ENCODE measurements at regions not wholly inside any gene's neighbourhood (a gene's known extent, or its start where the extent isn't known, plus 50 kb on each side); places are given as distances from the start of the nearest gene placed in this dataset.

DNA sequence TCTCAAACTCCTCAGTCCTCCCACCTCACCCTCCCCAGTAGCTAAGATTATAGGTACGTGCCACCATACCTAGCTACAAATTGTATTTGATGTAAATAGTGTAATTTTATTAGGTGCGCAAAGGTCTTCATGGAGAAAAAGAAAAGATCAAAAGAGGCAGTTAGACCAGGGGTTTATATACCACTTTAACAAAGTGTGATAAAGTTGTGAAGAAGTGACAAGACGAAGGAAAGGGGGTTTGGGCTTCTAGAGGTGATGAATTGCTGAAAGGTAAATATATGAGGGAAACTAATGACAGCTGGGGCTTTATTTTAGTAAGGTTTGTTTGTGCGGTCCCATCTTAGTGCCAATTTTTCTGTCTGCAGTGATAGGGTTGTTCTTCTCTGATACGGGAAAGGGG, 105.3 kb downstream of the CD24 start:
- peaks cover 29 to 52% (median 34%) of the 10 kb centered on the region in 3 experiments for H3K36me3 Mint-ChIP-seq (ENCODE audit: insufficient read depth in 1 of 3, low read depth in 3 of 3)

More for the DNA sequence above, 105.3 kb downstream of the CD24 start:
- H3K27me3 Mint-ChIP-seq (ENCODE audit: low read depth) = no peaks in the 10 kb centered on the region
- H2BK15ac ChIP-seq (ENCODE audit: low read depth, low read length) = no peak overlapping the region
- H4K5ac ChIP-seq (ENCODE audit: insufficient read length, low read depth, low read length) = no peak overlapping the region
- H2AK5ac ChIP-seq (ENCODE audit: insufficient read length, low read length) = no peak overlapping the region
- H3K79me1 ChIP-seq (ENCODE audit: insufficient read depth, low read depth, low read length, poor library complexity, severe bottlenecking) = no peaks in the 10 kb centered on the region
- no peak overlapping the region; a peak in 1 of 7 replicates for H3K27ac Mint-ChIP-seq
- no peaks in the 10 kb centered on the region for H3K79me2 ChIP-seq (ENCODE audit: insufficient read depth, low read length)
- no peak overlapping the region for H3K14ac ChIP-seq (ENCODE audit: insufficient read depth, low read length)
- no peaks in the 10 kb centered on the region for H4K20me1 ChIP-seq (ENCODE audit: control insufficient read depth, insufficient read depth, insufficient read length)
- TF ChIP-seq, protein P1, sequence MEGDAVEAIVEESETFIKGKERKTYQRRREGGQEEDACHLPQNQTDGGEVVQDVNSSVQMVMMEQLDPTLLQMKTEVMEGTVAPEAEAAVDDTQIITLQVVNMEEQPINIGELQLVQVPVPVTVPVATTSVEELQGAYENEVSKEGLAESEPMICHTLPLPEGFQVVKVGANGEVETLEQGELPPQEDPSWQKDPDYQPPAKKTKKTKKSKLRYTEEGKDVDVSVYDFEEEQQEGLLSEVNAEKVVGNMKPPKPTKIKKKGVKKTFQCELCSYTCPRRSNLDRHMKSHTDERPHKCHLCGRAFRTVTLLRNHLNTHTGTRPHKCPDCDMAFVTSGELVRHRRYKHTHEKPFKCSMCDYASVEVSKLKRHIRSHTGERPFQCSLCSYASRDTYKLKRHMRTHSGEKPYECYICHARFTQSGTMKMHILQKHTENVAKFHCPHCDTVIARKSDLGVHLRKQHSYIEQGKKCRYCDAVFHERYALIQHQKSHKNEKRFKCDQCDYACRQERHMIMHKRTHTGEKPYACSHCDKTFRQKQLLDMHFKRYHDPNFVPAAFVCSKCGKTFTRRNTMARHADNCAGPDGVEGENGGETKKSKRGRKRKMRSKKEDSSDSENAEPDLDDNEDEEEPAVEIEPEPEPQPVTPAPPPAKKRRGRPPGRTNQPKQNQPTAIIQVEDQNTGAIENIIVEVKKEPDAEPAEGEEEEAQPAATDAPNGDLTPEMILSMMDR (conservative IDR thresholded peaks at IDR 0.05) = no peak
- H3K27me3 ChIP-seq (ENCODE audit: insufficient read depth, low read length) = no peaks in the 10 kb centered on the region
- WGBS (ENCODE audit: extremely low coverage, insufficient read length, low lambda C conversion rate) = no CpG with 5 or more reads among the region's 5 CpGs
- H2AFZ ChIP-seq (ENCODE audit: low read length) = no peak overlapping the region
- no peak overlapping the region for H3K9ac ChIP-seq (ENCODE audit: extremely low read depth, insufficient read length, low read length)
- H3T11ph ChIP-seq (ENCODE audit: low read length) = no peak overlapping the region
- no peak overlapping the region for H3K18ac ChIP-seq (ENCODE audit: insufficient read length, low read depth, low read length)
- H3K23me2 ChIP-seq (ENCODE audit: insufficient read length, low read depth, low read length, poor library complexity, severe bottlenecking) = no peaks in the 10 kb centered on the region
- H3K4me2 ChIP-seq (ENCODE audit: insufficient read depth, insufficient read length, low read length) = no peak overlapping the region
- H2BK20ac ChIP-seq (ENCODE audit: low read depth, low read length, poor library complexity, severe bottlenecking) = no peak overlapping the region
- H3K23ac ChIP-seq (ENCODE audit: insufficient read length, low read depth, low read length) = no peak overlapping the region
- no peak overlapping the region for H2BK5ac ChIP-seq (ENCODE audit: insufficient read length, low read length)
- H3K9me3 ChIP-seq (ENCODE audit: control insufficient read depth, low read depth, low read length) = peaks cover 2% of the 10 kb centered on the region
- peaks cover 28 to 35% of the 10 kb centered on the region in 2 experiments for H3K4me1 Mint-ChIP-seq
- no peak overlapping the region for H3K4ac ChIP-seq (ENCODE audit: low read depth, low read length)
- DNase-seq = no peak
- no peak overlapping the region for H3K56ac ChIP-seq (ENCODE audit: insufficient read length, low read depth, low read length)
- H2BK120ac ChIP-seq (ENCODE audit: low read depth, low read length, poor library complexity, severe bottlenecking) = no peak overlapping the region
- H3K4me1 ChIP-seq (ENCODE audit: insufficient read depth, low read length) = no peaks in the 10 kb centered on the region
- H4K8ac ChIP-seq (replicated peaks; ENCODE audit: insufficient read length, low read depth, low read length) = no peak overlapping the region
- peaks cover 45 to 46% of the 10 kb centered on the region in 2 experiments for H3K9me3 Mint-ChIP-seq
- H3K27ac ChIP-seq (ENCODE audit: insufficient read length, low read depth, low read length) = no peak overlapping the region
- H3K4me3 Mint-ChIP-seq = no peak overlapping the region
- H2BK12ac ChIP-seq (ENCODE audit: insufficient read length, low read depth, low read length) = no peak overlapping the region
- H4K91ac ChIP-seq (ENCODE audit: insufficient read length, low read depth, low read length) = no peak overlapping the region

Data from H9 (cell line).